NB4 (cell line): ENCODE measurements at regions not wholly inside any gene's neighbourhood (a gene's known extent, or its start where the extent isn't known, plus 50 kb on each side); places are given as distances from the start of the nearest gene placed in this dataset.

Experiments used
- CTCF ChIP-seq: IDR thresholded peaks from one replicate; pipeline ENCODE4 v1.5.1; 2012; ENCODE audit warnings: low read depth, low read length
- MAX ChIP-seq: IDR thresholded peaks from 2 replicates; pipeline ENCODE4 v1.6.1; 2011; ENCODE audit warnings: low read depth, low read length
- POLR2A ChIP-seq: IDR thresholded peaks from 2 replicates; pipeline ENCODE4 v1.6.1; 2011; ENCODE audit warnings: mild to moderate bottlenecking; ENCODE audit not compliant: insufficient read length; ENCODE audit errors: extremely low read depth

GRCh38 chr5:4777435-4777834 lies 362.7 kb upstream of the ADAMTS16 start:
- no peak for TF ChIP-seq POLR2A
- TF ChIP-seq CTCF = no peak
- no peak for TF ChIP-seq MAX
